Neural progenitor cell (in vitro differentiated cells): ENCODE measurements at regions not wholly inside any gene's neighbourhood (a gene's known extent, or its start where the extent isn't known, plus 50 kb on each side); places are given as distances from the start of the nearest gene placed in this dataset.

ENCODE experiments used
- CTCF ChIP-seq: fragments of 200-600 bp; sonication (generic); IDR thresholded peaks from 2 replicates; pipeline ENCODE4 v1.5.1; 2017; ENCODE audit warnings: antibody characterized with exemption, mild to moderate bottlenecking
- EZH2phosphoT487 ChIP-seq: fragments of 200-600 bp; sonication (generic); IDR thresholded peaks from 2 replicates; pipeline ENCODE4 v1.6.1; 2017; ENCODE audit warnings: antibody characterized with exemption

- TF ChIP-seq CTCF (no peak), EZH2phosphoT487 (no peak)
These were observed 281.9 kb upstream of the NMUR2 start for GRCh38 chr5:152686931-152687330.
